K562 (cell line): ENCODE measurements at regions not wholly inside any gene's neighbourhood (a gene's known extent, or its start where the extent isn't known, plus 50 kb on each side); places are given as distances from the start of the nearest gene placed in this dataset.

Source experiments
- ATAC-seq: fragments of 200-7000 bp; cut with Tn5 transposase; 3 replicates; pipeline ENCODE4 v1.9.1; 2020; ENCODE audit warnings: moderate library complexity
- BruUV-seq: library from RNA; stranded (reverse); fragments of 400-500 nt; replicated peaks from 2 replicates; lab custom pipeline; 2021; lab: Mats Ljungman, UMichigan
- CTCF ChIA-PET: fragments of 300-600 bp; formaldehyde crosslinking; extraction: SDS; loops from one replicate; lab custom pipeline; 2021; ENCODE audit warnings: low intra/inter-chr PET ratio; lab: Yijun Ruan, JAX
- POLR2A ChIA-PET: fragments of 300-600, 350-650 bp; sonication (Branson Sonifier 250); formaldehyde crosslinking; extraction: SDS; loops from one replicate; lab custom pipeline; 2021; ENCODE audit warnings: antibody characterized with exemption, inconsistent platforms; lab: Yijun Ruan, JAX
- DNase-seq, 4 experiments: peaks; one replicate each; pipeline versions ENCODE4 v3.0.0 to v3.0.0-alpha.2; 2011 to 2018; ENCODE audit warnings: low spot score in 3 of 4, mixed read lengths in 3 of 4; ENCODE audit errors: extremely low read depth in 1 of 4
- FAIRE-seq: peaks from 2 replicates; lab custom pipeline; 2011; peaks lifted over from hg19 to GRCh38; lab: Jason Lieb, UNC
- H2AFZ ChIP-seq: 2 replicates; pipeline ENCODE4 v1.6.0; 2011; ENCODE audit warnings: low read depth, low read length, control low read depth, inconsistent platforms
- H3K27ac ChIP-seq: fragments of 200-600 bp; 3 replicates; pipeline ENCODE4 v1.8.0; 2011; ENCODE audit warnings: low read depth, mild to moderate bottlenecking, control low read depth, inconsistent platforms, low read length, moderate library complexity, mixed read lengths; ENCODE audit errors: extremely low read depth
- H3K27me3 ChIP-seq, 2 experiments: fragments of 300-600 bp in 1 of 2; 2 replicates in 1 of 2; 3 replicates in 1 of 2; pipeline versions ENCODE4 v1.6.0 to v1.8.0; 2011; ENCODE audit warnings: inconsistent platforms in 2 of 2, low read length in 2 of 2, mild to moderate bottlenecking in 1 of 2, mixed read lengths in 1 of 2, moderate library complexity in 1 of 2; ENCODE audit not compliant: control insufficient read depth in 2 of 2, insufficient read depth in 2 of 2
- H3K36me3 ChIP-seq: fragments of 300-600 bp; 3 replicates; pipeline ENCODE4 v1.8.0; 2011; ENCODE audit warnings: mild to moderate bottlenecking, low read length, inconsistent platforms; ENCODE audit not compliant: control insufficient read depth, insufficient read depth
- H3K4me1 ChIP-seq, 2 experiments: fragments of 200-600 bp in 1 of 2; replicated peaks in 1 of 2; 2 replicates in 1 of 2; 3 replicates in 1 of 2; pipeline versions ENCODE4 v1.5.1 to v1.8.0; 2011; ENCODE audit warnings: inconsistent platforms in 2 of 2, low read length in 2 of 2, mild to moderate bottlenecking in 1 of 2, mixed read lengths in 1 of 2, moderate library complexity in 1 of 2; ENCODE audit not compliant: control insufficient read depth in 2 of 2, insufficient read depth in 2 of 2
- H3K4me2 ChIP-seq: 2 replicates; pipeline ENCODE4 v1.6.1; 2011; ENCODE audit warnings: low read length, control low read depth, inconsistent platforms, mixed read lengths; ENCODE audit not compliant: insufficient read depth
- H3K4me3 ChIP-seq: fragments of 200-600 bp; sonication (generic), shearing (Covaris generic); 2 replicates; pipeline ENCODE4 v1.5.1; 2016; ENCODE audit warnings: control low read depth, inconsistent platforms
- H3K79me2 ChIP-seq: fragments of 200-600 bp; 3 replicates; pipeline ENCODE4 v1.8.0; 2011; ENCODE audit warnings: low read length, inconsistent platforms; ENCODE audit not compliant: control insufficient read depth, insufficient read depth
- H3K9ac ChIP-seq, 2 experiments: 2 replicates each; pipeline versions ENCODE4 v1.6.0 to v1.6.1; 2011; ENCODE audit warnings: low read depth in 2 of 2, low read length in 2 of 2, control low read depth in 1 of 2, inconsistent platforms in 1 of 2, mild to moderate bottlenecking in 1 of 2, mixed read lengths in 1 of 2; ENCODE audit not compliant: insufficient read depth in 1 of 2
- H3K9me1 ChIP-seq: one replicate; pipeline ENCODE4 v1.6.0; 2011; ENCODE audit warnings: inconsistent platforms, mild to moderate bottlenecking, low read length, moderate library complexity; ENCODE audit not compliant: control insufficient read depth, insufficient read depth
- H3K9me3 ChIP-seq: replicated peaks from 2 replicates; pipeline ENCODE4 v1.5.1; 2011; ENCODE audit warnings: low read depth, low read length, inconsistent platforms; ENCODE audit not compliant: control insufficient read depth, insufficient read depth
- H4K20me1 ChIP-seq: replicated peaks from 2 replicates; pipeline ENCODE4 v1.6.1; 2011; ENCODE audit warnings: low read length, inconsistent platforms, mixed read lengths; ENCODE audit not compliant: control insufficient read depth, insufficient read depth
- CCAR2 ChIP-seq: fragments of 200-400 bp; formaldehyde crosslinking; IDR thresholded peaks from 2 replicates; pipeline ENCODE4 v1.6.1; 2017; ENCODE audit warnings: mild to moderate bottlenecking, low read depth, low read length
- E2F8 ChIP-seq: fragments of 450-650 bp; IDR thresholded peaks from 2 replicates; pipeline ENCODE4 v1.7.1; 2018; ENCODE audit warnings: mild to moderate bottlenecking, low read depth; ENCODE audit not compliant: partially characterized antibody
- ESRRB ChIP-seq: fragments of 250-450 bp; sonication (Bioruptor Pico); IDR thresholded peaks from 2 replicates; pipeline ENCODE4 v1.5.0; 2020; ENCODE audit warnings: mild to moderate bottlenecking, moderate library complexity, borderline replicate concordance
- GTF2F1 ChIP-seq: IDR thresholded peaks from 2 replicates; pipeline ENCODE4 v1.6.1; 2011; ENCODE audit warnings: low read depth, low read length, improper control_type of control experiment
- HNRNPK ChIP-seq: fragments of 200-400 bp; formaldehyde crosslinking; IDR thresholded peaks from one replicate; pipeline ENCODE4 v1.6.1; 2018; ENCODE audit warnings: mild to moderate bottlenecking, low read depth, low read length; ENCODE audit not compliant: poor library complexity, severe bottlenecking
- KDM2B ChIP-seq: fragments of 250-450 bp; sonication (Bioruptor Pico); IDR thresholded peaks from 2 replicates; pipeline ENCODE4 v1.8.0; 2021; ENCODE audit warnings: mild to moderate bottlenecking, moderate library complexity
- PTBP1 ChIP-seq: fragments of 200-400 bp; formaldehyde crosslinking; IDR thresholded peaks from 2 replicates; pipeline ENCODE4 v1.6.1; 2017; ENCODE audit warnings: low read depth, low read length
- SUPT5H ChIP-seq: fragments of 450-650 bp; IDR thresholded peaks from 2 replicates; pipeline ENCODE4 v1.6.1; 2016
- ZBTB2 ChIP-seq: fragments of 450-650 bp; IDR thresholded peaks from 2 replicates; pipeline ENCODE4 v1.6.1; 2016; ENCODE audit warnings: antibody characterized with exemption
- ZNF347 ChIP-seq: fragments of 450-650 bp; formaldehyde crosslinking; IDR thresholded peaks from 2 replicates; pipeline ENCODE4 v1.4.0; 2020; ENCODE audit warnings: low read depth, mild to moderate bottlenecking, moderate library complexity
- ZNF551 ChIP-seq: fragments of 250-450 bp; sonication (Bioruptor Pico); IDR thresholded peaks from 2 replicates; pipeline ENCODE4 v1.5.0; 2021; ENCODE audit warnings: mild to moderate bottlenecking, moderate library complexity
- ZNF77 ChIP-seq: fragments of 250-450 bp; sonication (Bioruptor Pico); IDR thresholded peaks from 2 replicates; pipeline ENCODE4 v1.5.0; 2020
- WGBS: fragments of 100-300 bp; shearing (Covaris generic); methylation state at CpG from one replicate; pipeline ENCODE4 v1.1.6; 2016; ENCODE audit warnings: low coverage, mixed read lengths; ENCODE audit not compliant: insufficient coverage; ENCODE audit errors: missing lambda C conversion rate; 5-methylcytosine and 5-hydroxymethylcytosine counted together
- in situ Hi-C: fragments of 300-500 bp; cut with MboI; formaldehyde crosslinking; loops from 4 replicates; pipeline ENCODE4 v1.15.0; 2018; ENCODE audit warnings: inconsistent platforms, mixed read lengths
- intact Hi-C: fragments of 100-400 bp; cut with micrococcal nuclease; formaldehyde crosslinking; loops from 2 replicates; pipeline ENCODE4 v1.14.2; 2022

GRCh38 chr3:31184261-31185061 lies 290.0 kb upstream of the GADL1 start:
- no peaks in the 10 kb centered on the region; a peak in 1 of 5 replicates for H3K27me3 ChIP-seq
- in situ Hi-C loops (no loop called here), intact Hi-C loops (no loop called here)
- no peak for TF ChIP-seq SUPT5H
- no peak for TF ChIP-seq KDM2B (CRISPR knock-in tag)
- TF ChIP-seq ZNF347 (CRISPR knock-in tag), result no peak
- TF ChIP-seq ZBTB2, result no peak
- TF ChIP-seq ZNF551 (CRISPR knock-in tag), result no peak
- no peak for TF ChIP-seq GTF2F1
- TF ChIP-seq CCAR2, result no peak
- TF ChIP-seq HNRNPK, result no peak
- TF ChIP-seq PTBP1, result no peak
- TF ChIP-seq ZNF77 (CRISPR knock-in tag), result no peak
- no peak for TF ChIP-seq ESRRB (CRISPR knock-in tag)
- TF ChIP-seq E2F8, result no peak
- no peaks in the 10 kb centered on the region for H3K79me2 ChIP-seq
- 0% methylated on average over 3 of the region's 3 CpGs for WGBS
- H3K9me3 ChIP-seq, result no peaks in the 10 kb centered on the region
- no peak overlapping the region for H3K4me3 ChIP-seq
- FAIRE-seq, result no peak
- no peaks in the 10 kb centered on the region for H3K4me1 ChIP-seq
- POLR2A ChIA-PET, result no interaction called here
- no peaks in the 10 kb centered on the region for H3K9me1 ChIP-seq
- no peak overlapping the region for H2AFZ ChIP-seq
- H3K4me2 ChIP-seq, result no peak overlapping the region
- no peaks in the 10 kb centered on the region for H4K20me1 ChIP-seq
- no peak for ATAC-seq
- BruUV-seq, result no TSS peak
- no peak overlapping the region for H3K27ac ChIP-seq
- no peak overlapping the region for H3K9ac ChIP-seq
- CTCF ChIA-PET, result interaction anchor here (0.5 kb wide), 1 partner anchor 849 kb away, joined by 3 read pairs; no protein-coding TSS in a partner anchor
- DNase-seq, result no peak
- no peaks in the 10 kb centered on the region for H3K36me3 ChIP-seq
